Cardiac septum (tissue), 1 donor: ENCODE measurements at regions not wholly inside any gene's neighbourhood (a gene's known extent, or its start where the extent isn't known, plus 50 kb on each side); places are given as distances from the start of the nearest gene placed in this dataset.
"Not testable (repeated sequence)": the region's sequence is repeated elsewhere in the genome, so short reads cannot be mapped to it uniquely, and the experiment has no call there.

Experiments
- DNase-seq: peaks from one replicate; pipeline ENCODE4 v3.0.0-alpha.2; 2020; ENCODE audit warnings: low spot score
- intact Hi-C: fragments of 100-400 bp; cut with DNase I; formaldehyde crosslinking; loops from one replicate; pipeline ENCODE4 v1.14.0; 2022
- donor health status: DM: no; HTN: no; CAD: no.

- intact Hi-C loops = no loop called here
- DNase-seq = no peak
Observed at GRCh38 chr10:81157681-81158080, 620.0 kb downstream of the SH2D4B start.

GRCh38 chr10:81177651-81178244 lies 640.0 kb downstream of the SH2D4B start:
- no peak for DNase-seq
- intact Hi-C loops = no loop called here

- no peak for DNase-seq
- intact Hi-C loops = no loop called here
Observed at GRCh38 chr10:81179324-81179723, 641.6 kb downstream of the SH2D4B start.

GRCh38 chr10:81179805-81180452 lies 642.2 kb downstream of the SH2D4B start:
- DNase-seq = no peak
- intact Hi-C loops = no loop called here

- intact Hi-C loops = no loop called here
- no peak for DNase-seq
Observed at GRCh38 chr10:81182296-81182695, 644.6 kb downstream of the SH2D4B start.

- intact Hi-C loops = no loop called here
- no peak for DNase-seq
Observed at GRCh38 chr10:81192221-81192788, 654.6 kb downstream of the SH2D4B start.

- intact Hi-C loops = no loop called here
Observed at GRCh38 chr10:81200801-81201200, 663.1 kb downstream of the SH2D4B start.

GRCh38 chr10:81207359-81207758 lies 667.6 kb upstream of the NRG3 start:
- DNase-seq, intact Hi-C loops: not testable (repeated sequence)

More at GRCh38 chr10:81200801-81201200, 663.1 kb downstream of the SH2D4B start:
- no peak for DNase-seq

GRCh38 chr10:81213370-81213769 lies 661.6 kb upstream of the NRG3 start:
- intact Hi-C loops = no loop called here
- DNase-seq = no peak

- intact Hi-C loops = no loop called here
- no peak for DNase-seq
Observed at GRCh38 chr10:81215498-81215897, 659.5 kb upstream of the NRG3 start.

- DNase-seq = no peak
- intact Hi-C loops = no loop called here
Observed at GRCh38 chr10:81216949-81217348, 658.0 kb upstream of the NRG3 start.

GRCh38 chr10:81218307-81218706 lies 656.7 kb upstream of the NRG3 start:
- intact Hi-C loops = no loop called here

GRCh38 chr10:81219758-81220157 lies 655.2 kb upstream of the NRG3 start:
- DNase-seq = no peak
- intact Hi-C loops = no loop called here

More at GRCh38 chr10:81218307-81218706, 656.7 kb upstream of the NRG3 start:
- no peak for DNase-seq

GRCh38 chr10:81248886-81249285 lies 626.1 kb upstream of the NRG3 start:
- no peak for DNase-seq
- intact Hi-C loops = no loop called here

- DNase-seq = no peak
- intact Hi-C loops = no loop called here
Observed at GRCh38 chr10:81251457-81252115, 623.4 kb upstream of the NRG3 start.

- intact Hi-C loops = not testable (repeated sequence)
Observed at GRCh38 chr10:81264991-81265390, 610.0 kb upstream of the NRG3 start.

GRCh38 chr10:81270051-81270450 lies 604.9 kb upstream of the NRG3 start:
- intact Hi-C loops = no loop called here
- no peak for DNase-seq

More at GRCh38 chr10:81264991-81265390, 610.0 kb upstream of the NRG3 start:
- DNase-seq = not testable (repeated sequence)

GRCh38 chr10:81280497-81281479 lies 594.2 kb upstream of the NRG3 start:
- intact Hi-C loops = no loop called here
- DNase-seq = no peak

GRCh38 chr10:81288544-81288943 lies 586.5 kb upstream of the NRG3 start:
- intact Hi-C loops = no loop called here
- DNase-seq = no peak
